DMS79 (cell line): ENCODE measurements at regions not wholly inside any gene's neighbourhood (a gene's known extent, or its start where the extent isn't known, plus 50 kb on each side); places are given as distances from the start of the nearest gene placed in this dataset.
"Not testable (repeated sequence)": the region's sequence is repeated elsewhere in the genome, so short reads cannot be mapped to it uniquely, and the experiment has no call there.

Source experiments
- DNase-seq: peaks from one replicate; lab custom pipeline; 2025; lab: John Stamatoyannopoulos, UW

DNA sequence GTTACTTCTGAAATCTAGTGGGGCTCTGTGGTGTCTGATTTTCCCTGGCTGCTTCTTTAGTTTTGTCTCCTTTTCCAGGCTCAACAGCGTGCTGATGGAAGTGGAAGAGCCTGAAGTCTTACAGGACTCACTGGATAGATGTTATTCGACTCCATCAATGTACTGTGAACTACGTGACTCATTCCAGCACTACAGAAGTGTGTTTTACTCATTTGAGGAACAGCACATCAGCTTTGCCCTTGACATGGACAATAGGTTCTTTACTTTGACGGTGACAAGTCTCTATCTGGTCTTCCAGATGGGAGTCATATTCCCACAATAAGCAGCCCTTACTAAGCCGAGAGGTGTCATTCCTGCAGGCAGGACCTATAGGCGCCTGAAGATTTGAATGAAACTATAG is 51.1 kb downstream of the NBPF8 start:
- DNase-seq = not testable (repeated sequence)

- DNase-seq = not testable (repeated sequence)
Observed at GRCh38 chr1:120477663-120478062, 62.8 kb downstream of the NBPF8 start.

- DNase-seq = not testable (repeated sequence)
Observed at GRCh38 chr1:120478400-120478799, 63.6 kb downstream of the NBPF8 start.

GRCh38 chr1:120487542-120487941 is 72.7 kb downstream of the NBPF8 start:
- DNase-seq = not testable (repeated sequence)

DNA sequence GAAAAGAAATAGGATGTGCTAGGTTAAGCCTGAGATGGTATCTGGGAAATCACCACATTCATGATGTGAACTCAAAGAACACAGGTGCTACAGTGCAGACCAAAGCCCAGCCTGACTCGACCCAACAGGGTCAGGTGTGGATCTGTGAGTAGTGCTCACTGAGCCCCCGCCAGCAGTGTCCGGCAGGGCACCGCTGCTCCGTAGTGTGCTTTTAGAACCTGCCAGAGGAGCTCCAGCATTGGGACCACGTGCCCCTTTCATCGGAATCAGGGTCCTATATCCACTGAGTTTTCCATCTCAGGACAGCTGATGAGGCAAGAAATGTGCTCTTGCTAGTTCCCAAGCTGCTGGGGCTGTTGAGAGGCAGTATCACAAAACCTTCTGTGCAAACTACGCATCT is 74.4 kb downstream of the NBPF8 start:
- not testable (repeated sequence) for DNase-seq

DNA sequence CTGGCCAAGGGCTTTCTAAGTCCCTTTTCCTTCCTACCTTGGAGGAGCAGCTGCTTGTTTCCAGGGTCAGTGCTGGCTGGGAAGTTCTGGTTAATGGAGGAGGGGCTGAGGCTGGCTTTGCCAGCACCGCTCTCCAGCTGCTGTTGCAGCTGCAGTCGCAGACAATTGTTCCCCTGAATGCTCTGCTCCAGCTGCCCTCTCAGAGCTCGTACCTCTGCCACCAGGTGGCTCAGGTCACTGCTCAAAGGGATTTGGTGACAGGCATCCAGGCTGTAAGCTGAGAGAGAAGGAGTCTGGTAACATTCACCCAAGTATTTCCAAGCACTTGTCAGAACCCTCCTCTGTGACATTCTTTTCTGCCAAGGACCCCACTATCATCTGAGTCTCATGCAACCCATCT is 82.3 kb downstream of the NBPF8 start:
- DNase-seq = not testable (repeated sequence)

DNA sequence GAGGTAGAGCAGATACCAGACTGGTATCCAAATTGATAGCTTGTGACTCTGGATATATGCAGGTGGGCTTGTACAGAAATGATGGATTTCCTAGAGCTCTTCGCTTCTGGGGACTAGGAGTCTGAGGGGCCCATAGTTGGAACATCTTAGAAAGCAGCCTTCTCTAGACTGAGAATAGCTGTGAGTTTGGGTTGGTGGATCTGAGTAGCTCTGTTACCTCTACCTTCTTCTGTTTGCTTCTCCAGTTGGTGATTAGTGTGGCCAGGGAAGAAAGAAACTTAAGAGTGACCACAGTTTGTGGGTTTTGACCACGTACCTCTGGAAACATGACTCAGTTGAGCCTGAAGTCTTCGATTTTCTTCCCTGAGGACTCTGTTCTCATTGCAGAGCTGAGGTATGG is 88.4 kb downstream of the NBPF8 start:
- DNase-seq = not testable (repeated sequence)

GRCh38 chr1:120506352-120506751 is 91.5 kb downstream of the NBPF8 start:
- DNase-seq = not testable (repeated sequence)

DNA sequence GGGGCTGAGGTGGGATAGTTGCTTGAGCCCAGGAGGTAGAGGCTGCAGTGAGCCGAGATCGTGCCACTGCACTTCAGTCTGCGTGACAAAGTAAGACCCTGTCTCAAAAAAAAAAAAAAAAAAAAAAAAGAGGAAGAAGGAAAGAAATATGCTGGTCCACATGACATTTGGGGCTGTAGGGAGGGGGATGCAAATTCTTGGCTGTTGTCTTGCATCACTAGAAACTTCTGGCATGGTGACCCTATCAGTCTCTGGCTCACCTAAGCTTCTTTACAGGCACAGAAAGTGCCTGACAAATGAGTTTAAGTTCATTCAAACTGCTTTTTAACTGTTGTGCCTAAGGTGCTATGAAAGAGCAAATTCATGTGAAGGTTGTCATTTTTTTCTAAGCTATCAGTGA is 93.5 kb downstream of the NBPF8 start:
- not testable (repeated sequence) for DNase-seq

DNA sequence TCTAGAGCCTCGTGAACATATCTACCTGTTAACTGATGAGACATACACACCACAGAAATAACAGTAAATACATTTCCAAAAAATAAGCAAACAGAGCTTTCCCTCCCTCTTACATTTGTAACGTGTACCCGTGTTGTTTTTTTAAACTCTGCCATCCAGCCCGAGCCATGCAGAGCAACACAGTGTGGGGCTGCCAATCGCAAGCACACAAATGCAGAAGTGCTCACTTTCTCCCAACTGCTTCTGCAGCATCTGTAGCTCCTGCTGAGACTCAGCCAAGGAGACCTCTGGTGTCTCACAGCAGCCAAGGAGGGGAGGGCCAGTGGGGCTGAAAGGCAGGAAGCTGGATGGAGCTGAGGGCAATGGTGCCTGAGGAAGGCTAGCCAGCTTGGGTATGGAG is 94.4 kb downstream of the NBPF8 start:
- not testable (repeated sequence) for DNase-seq

DNA sequence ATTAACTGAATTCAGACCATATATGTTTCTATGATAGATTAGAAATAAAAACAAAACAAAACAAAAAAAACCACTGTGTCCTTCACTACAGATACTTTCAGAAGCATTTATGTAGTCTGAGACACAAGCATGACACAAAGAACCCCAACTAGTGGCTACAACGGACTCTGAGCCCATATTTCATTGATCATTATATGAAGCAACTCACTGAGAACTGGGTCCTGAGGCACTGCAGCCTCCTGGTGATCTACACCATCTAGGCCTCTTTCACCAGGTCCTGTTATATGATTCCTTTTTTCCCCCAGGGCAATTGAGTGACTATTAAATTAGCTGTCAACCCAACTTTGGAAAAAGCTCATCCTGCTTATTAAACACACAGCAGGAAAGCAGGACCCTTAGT is 98.3 kb downstream of the NBPF8 start:
- DNase-seq = not testable (repeated sequence)

DNA sequence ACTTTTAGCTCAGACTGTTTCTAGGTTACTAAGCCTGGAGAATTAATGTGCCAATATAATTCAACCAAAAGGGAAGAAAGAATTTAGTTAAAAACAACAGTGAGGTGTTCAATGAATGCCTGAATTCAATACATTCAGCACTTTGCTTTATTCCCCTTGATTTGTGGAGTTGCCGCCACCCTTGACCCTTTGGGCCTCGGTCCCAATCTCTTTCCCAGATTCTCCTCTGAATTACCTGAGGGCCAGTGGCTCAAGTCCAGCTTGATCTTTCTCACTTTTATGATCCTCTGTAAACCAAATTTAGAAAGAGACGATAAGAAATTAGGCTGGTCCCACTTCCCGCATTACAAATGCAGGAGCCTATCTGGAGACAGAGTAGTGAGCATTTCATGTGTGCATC is 98.7 kb downstream of the NBPF8 start:
- not testable (repeated sequence) for DNase-seq

DNA sequence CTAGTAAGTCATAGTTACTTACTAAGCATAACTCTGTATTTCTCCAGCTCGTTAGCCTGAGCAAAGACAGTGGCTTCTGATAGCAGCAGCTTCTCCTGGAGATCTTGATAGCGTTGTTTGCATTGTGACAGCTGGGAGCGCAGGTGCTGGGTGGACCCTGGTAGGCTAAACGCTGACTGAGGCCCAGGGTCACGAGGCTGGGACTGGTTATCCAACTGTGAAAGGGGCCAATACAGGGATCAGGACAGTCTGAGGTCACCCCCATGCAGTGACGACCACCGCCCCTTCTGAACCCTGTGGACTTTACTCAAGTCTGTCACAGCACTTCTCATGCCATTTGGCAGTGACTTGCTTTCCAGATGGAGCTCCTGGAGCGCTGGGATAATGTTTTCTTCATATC is 104.4 kb downstream of the NBPF8 start:
- DNase-seq = not testable (repeated sequence)

GRCh38 chr1:120524416-120524815 is 109.6 kb downstream of the NBPF8 start:
- not testable (repeated sequence) for DNase-seq

DNA sequence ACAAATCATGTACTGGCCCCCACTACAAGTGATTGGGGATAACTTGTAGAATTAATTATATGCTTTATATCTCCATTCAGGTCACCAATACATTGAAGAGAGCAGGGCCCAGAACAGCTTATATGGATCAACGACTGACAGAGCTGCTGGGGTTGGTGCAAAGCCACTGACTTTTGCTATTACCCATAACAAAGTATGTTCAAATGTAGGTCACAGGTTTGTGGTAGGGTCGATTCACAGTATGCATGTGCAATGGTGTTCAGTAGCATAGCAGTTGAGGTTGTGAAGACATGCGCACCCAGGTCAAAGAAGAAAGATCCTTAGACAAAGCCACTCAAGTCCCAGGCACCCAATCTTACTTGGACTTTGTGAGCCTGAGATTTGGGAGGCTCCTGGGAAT is 110.6 kb downstream of the NBPF8 start:
- not testable (repeated sequence) for DNase-seq

DNA sequence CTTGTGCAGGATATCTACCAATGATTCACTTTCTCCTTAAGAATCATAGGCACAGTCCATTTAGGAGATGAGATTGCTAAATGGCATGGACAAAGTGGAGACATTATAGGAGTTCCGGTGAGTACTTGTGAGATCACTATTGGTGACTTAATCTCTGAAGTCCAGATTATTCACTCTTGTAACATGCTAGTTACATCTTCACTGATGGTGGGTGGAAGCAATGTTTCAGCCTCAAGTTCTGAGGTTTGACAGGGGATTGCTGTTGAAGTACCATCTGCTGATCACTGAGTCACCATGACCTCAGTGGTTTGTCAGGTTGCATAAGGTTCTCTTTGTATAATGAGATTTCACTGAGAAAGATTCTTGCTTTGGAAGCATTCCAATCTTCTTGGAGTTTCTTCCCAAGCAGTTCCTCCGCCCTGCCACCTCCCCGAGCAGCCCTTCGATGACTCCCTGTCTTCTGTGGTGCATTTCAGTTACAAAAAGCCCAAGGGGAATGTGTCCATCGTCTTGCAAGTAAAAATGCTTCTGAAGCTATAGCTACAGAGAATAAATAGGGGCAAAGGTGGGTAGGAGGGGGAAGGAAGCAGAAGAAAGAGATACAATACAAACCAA is 114.7 kb downstream of the NBPF8 start:
- DNase-seq = not testable (repeated sequence)

DNA sequence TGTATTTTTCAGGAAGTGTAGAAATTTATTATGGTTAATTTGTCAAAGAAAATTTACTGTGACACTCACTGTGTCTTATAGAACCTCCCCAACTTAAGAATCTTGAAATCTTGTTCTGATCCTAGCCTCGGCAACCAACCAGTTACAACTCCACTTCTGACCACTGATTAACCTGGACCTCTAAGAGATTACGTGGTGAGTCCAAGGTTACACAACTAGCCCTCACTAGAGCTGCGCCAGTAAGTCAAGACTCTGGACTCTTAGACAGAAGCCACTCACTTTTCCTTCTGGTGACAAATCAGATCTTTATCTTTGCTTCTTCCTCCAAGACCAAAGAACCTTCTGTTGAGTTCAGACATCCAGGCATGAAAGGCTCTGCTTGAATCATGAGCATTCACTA is 116.6 kb downstream of the NBPF8 start:
- not testable (repeated sequence) for DNase-seq

DNA sequence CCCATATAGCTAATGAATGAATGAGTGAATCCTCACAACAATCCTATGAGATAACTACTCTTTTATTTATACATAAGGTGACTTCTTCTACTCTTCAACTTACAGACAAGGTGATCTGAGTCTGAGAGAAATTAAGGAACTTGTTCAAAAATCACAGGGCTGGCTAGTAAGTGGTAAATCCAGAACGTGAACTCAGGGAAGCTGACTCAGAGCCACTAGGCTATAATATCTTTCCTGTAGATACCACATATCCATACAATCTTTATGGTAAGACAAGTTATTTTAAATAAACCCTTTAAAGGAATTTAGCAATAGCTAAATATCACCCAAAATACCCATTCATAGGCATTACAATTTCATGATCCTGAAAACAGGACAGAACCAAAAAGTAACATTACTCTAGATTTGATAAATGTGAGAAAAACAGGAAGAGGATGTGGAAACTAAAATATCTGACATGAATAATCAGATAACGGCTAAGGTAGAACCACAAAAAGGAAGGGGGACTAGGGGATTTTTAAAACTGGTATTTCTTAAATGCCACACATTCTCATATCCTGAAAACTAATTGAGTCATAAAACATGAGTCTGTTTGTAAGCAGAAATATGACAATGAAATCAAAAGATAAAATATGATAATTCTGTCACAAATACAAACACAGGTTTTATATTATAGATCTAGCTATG is 119.7 kb downstream of the NBPF8 start:
- DNase-seq = not testable (repeated sequence)

- not testable (repeated sequence) for DNase-seq
Observed at GRCh38 chr1:120535052-120535451, 120.2 kb downstream of the NBPF8 start.

DNA sequence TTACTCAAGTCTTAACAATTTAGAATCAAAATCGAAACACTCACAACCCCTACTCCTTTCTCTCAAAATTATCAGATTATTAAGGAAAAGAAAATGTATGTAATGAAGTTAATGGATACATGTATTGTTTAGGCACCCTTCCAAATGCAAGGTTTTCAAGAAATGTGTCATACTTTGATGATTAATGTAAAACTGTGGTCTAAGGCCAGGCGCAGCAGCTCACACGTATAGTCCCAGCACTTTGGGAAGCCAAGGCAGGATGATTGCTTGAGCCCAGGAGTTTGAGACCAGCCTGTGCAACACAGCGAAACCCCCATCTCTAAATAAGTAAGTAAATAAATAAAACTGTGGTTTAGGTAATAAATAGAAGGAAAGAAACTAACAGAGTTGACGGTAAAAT is 126.6 kb downstream of the NBPF8 start:
- DNase-seq = not testable (repeated sequence)

DNA sequence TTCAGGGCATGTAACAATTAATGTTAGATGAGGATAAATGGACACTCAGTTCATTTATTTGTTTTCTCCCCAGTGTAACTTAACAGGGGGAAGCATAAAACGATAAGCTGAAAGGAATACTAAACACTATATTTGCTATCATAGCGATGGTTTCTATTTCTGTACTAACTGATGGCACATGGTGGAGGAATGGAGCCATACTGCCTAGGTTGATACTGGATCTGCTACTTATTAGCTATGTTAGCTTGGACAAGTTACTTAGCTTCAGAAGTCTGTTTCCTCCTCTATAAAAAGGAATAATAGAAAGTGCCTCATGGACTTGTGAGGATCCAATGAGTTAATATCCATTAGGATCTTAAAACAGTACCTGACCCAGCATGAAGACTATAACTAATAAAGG is 127.5 kb downstream of the NBPF8 start:
- DNase-seq = not testable (repeated sequence)

DNA sequence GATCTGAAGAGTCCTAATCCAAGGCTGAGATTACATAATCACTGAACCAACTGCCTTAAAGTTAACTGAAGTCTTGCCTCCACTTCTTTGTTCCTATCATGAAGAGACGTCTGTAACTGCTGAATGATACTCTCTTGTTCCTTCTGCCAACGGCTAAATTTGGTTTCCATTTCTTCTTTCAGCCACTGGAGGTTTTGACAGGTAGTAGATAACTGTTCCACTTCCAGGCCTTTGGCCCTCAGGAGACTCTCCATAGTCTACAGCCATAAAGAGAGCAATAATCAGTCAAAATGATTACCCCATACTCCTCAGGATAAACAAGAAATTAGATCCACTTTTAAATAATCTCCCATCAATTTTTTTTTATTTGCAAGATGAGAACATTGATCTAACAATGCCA is 128.1 kb downstream of the NBPF8 start:
- DNase-seq = not testable (repeated sequence)

- not testable (repeated sequence) for DNase-seq
Observed at GRCh38 chr1:120544434-120544833, 129.6 kb downstream of the NBPF8 start.

- DNase-seq = not testable (repeated sequence)
Observed at GRCh38 chr1:120550335-120550734, 135.5 kb downstream of the NBPF8 start.
